CD4-positive, alpha-beta T cell treated with Interleukin-17A for 1 hour (primary cell): ENCODE measurements at regions not wholly inside any gene's neighbourhood (a gene's known extent, or its start where the extent isn't known, plus 50 kb on each side); places are given as distances from the start of the nearest gene placed in this dataset.

Experiments used
- DNase-seq: peaks from one replicate; pipeline ENCODE4 v3.0.0-alpha.2; 2020

GRCh38 chr11:112880495-112880894 is 80.7 kb upstream of the NCAM1 start:
- DNase-seq = peak; percentile 8

- no peak for DNase-seq
These were observed 79.8 kb upstream of the NCAM1 start for GRCh38 chr11:112881461-112881860.

GRCh38 chr11:112882494-112883381 is 78.5 kb upstream of the NCAM1 start:
- no peak for DNase-seq

DNA sequence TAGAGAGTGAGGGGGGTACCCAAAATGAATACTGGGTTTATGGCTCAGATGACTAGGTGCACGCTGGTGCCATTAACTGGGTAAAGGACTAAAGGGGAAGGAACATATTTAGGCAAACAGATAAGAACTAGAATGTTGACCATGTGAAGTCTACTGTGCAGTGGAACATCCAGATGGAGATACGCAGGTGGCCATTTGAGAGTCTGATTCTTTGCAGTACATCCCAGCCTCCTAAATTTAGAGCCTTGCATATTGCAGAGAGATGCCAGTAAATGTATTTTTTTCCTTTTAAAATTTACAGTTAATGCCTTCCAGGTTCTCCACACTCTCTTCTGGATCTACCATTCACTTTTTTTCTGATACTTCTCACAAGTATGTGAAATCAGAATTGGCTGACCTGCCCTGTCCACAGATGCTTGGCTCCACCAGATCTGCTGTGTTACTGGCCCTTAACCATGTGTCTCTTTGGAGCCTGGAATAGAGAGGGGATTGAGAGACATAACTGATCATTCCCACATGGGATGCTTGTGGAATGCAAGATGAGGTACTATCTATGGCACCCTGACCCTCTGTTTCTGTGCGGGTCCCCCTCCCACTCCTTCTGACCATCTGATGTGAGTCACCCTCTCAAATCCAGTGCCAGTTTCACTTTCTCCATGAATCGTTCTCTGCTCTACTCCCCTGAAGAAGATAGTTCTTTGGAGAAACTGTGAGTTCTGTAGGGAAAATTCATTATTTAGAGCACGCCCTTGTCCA is 77.0 kb upstream of the NCAM1 start:
- DNase-seq = no peak

- DNase-seq = no peak
These were observed 75.3 kb upstream of the NCAM1 start for GRCh38 chr11:112885744-112886433.

- DNase-seq = no peak
These were observed 74.5 kb upstream of the NCAM1 start for GRCh38 chr11:112886434-112887370.

DNA sequence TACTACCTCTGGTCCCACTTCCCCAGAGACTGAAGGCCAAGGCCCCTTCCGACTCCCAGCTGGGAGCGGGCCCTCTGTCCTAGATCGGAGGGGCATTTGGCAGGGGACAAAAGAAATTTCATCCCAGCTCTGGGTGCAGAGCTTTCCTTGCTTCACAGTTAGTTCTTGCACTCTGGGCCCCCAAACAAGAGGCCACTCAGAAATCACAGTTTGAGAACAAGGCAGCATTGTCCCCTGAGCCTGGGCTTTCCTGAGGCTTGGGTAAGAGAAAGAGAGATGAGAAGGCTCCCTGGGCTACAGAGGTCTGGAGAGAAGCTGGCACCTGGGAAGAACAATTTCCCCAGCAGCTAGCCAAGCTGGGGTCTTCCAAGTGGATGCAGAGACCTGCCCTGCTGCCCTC is 71.8 kb upstream of the NCAM1 start:
- no peak for DNase-seq

- DNase-seq = no peak
These were observed 61.8 kb upstream of the NCAM1 start for GRCh38 chr11:112899235-112900006.

- no peak for DNase-seq
These were observed 59.3 kb upstream of the NCAM1 start for GRCh38 chr11:112901924-112902323.

DNA sequence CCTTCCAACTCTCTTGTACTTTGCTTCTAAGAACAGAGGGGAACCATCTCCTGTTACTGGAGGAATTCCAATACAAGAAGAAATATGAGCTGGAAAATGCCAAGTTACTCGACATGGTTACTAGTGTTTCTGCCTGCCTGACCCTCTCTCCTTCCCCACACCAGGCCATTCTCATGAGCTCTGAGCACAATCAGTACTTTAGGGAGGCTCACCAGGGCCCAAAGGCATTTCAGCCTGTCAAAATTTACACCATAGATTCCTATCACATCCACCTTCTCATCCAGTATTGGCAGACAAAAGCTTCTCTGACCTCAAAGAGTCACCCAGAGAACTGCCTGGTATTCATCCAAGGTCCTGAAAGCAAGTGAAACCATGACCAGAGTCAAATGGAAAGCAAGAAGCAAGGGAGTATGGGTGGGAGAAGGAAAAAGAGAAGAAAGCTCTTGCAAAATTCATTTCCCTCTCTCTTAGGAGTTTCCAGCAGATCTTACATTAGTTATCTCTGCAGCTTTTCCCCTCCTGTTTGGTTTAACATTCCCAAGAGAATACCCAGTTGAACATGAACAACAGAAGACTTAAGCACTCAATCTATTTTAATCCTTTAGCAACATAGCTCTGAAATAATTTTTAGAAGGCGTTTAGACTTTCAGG is 58.7 kb upstream of the NCAM1 start:
- no peak for DNase-seq

DNA sequence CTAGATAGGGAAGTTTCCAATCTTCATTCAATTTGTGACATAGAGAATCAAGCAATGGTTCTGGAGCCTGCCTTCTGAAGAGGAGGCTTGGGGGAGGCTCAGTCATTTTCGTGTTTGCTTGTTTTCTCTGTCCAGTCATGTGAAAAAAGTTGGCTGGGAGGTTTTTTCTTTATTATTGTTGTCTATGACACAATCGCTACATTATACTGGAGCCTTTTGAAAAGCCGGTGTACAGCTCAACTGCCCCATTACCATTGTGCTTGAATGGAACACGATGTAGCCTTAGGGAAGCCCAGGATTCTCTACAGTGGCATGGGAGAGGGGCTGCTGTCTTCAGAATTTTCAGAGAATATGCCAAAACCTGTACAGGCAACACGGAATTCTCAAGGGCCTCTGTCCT is 57.9 kb upstream of the NCAM1 start:
- DNase-seq = no peak

DNA sequence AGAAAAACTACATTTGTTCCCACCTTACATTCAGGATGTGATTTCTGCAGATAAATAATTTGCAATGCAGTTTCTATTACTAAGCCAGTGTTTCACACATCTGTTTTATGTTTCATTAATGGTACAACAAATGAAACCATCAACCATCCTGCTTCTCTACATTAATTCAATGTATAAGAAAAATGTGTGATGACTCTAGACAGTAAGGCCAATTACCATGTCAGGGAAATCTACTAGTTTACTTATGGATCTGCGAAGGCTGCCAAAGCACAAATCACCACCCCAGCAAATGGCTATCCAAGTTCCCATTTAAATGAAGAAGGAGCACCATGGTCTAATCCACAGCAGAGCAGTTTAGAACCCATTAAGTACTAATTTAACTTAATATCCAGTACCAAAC is 50.1 kb upstream of the NCAM1 start:
- DNase-seq = no peak
